Endodermal cell (in vitro differentiated cells): ENCODE measurements at regions not wholly inside any gene's neighbourhood (a gene's known extent, or its start where the extent isn't known, plus 50 kb on each side); places are given as distances from the start of the nearest gene placed in this dataset.

Source experiments
- DNase-seq: peaks from one replicate; pipeline ENCODE4 v3.0.0-alpha.2; 2017
- H3K27ac ChIP-seq: 2 replicates; pipeline ENCODE4 v1.5.1; 2013; ENCODE audit warnings: mild to moderate bottlenecking, low read depth, low read length, moderate library complexity
- H3K27me3 ChIP-seq: 2 replicates; pipeline ENCODE4 v1.6.1; 2013; ENCODE audit warnings: mild to moderate bottlenecking, low read length, moderate library complexity; ENCODE audit not compliant: insufficient read depth, control insufficient read depth, poor library complexity, severe bottlenecking
- H3K36me3 ChIP-seq: 2 replicates; pipeline ENCODE4 v1.7.0; 2013; ENCODE audit warnings: mild to moderate bottlenecking, low read length, moderate library complexity; ENCODE audit not compliant: control insufficient read depth, insufficient read depth
- H3K4me1 ChIP-seq: one replicate; pipeline ENCODE4 v1.7.0; 2013; ENCODE audit warnings: low read length; ENCODE audit not compliant: control insufficient read depth, insufficient read depth
- H3K4me3 ChIP-seq: 2 replicates; pipeline ENCODE4 v1.5.1; 2013; ENCODE audit warnings: mild to moderate bottlenecking, low read length, moderate library complexity
- H3K9ac ChIP-seq: 2 replicates; pipeline ENCODE4 v1.6.1; 2013; ENCODE audit warnings: mild to moderate bottlenecking, low read length, moderate library complexity; ENCODE audit not compliant: poor library complexity, severe bottlenecking; ENCODE audit errors: extremely low read depth
- H3K9me3 ChIP-seq: 2 replicates; pipeline ENCODE4 v1.6.1; 2013; ENCODE audit warnings: mild to moderate bottlenecking, low read length, moderate library complexity; ENCODE audit not compliant: control insufficient read depth
- H3K27ac Mint-ChIP-seq: 2 replicates; pipeline ENCODE4 v1.8.0; 2020; ENCODE audit warnings: mixed read lengths
- H3K27me3 Mint-ChIP-seq: 2 replicates; pipeline ENCODE4 v1.8.0; 2021; ENCODE audit warnings: mild to moderate bottlenecking, mixed read lengths; ENCODE audit not compliant: insufficient read depth
- H3K36me3 Mint-ChIP-seq: 2 replicates; pipeline ENCODE4 v1.8.0; 2020; ENCODE audit warnings: low read depth, mixed read lengths
- H3K4me1 Mint-ChIP-seq: 2 replicates; pipeline ENCODE4 v1.8.0; 2020; ENCODE audit warnings: mixed read lengths
- H3K4me3 Mint-ChIP-seq: 2 replicates; pipeline ENCODE4 v1.8.0; 2020; ENCODE audit warnings: mild to moderate bottlenecking, moderate library complexity, mixed read lengths
- H3K9me3 Mint-ChIP-seq: 2 replicates; pipeline ENCODE4 v1.8.0; 2020; ENCODE audit warnings: mild to moderate bottlenecking, mixed read lengths
- WGBS, 2 experiments: methylation state at CpG; one replicate each; pipeline versions ENCODE4 v1.1.5 to v1.1.7; 2013; ENCODE audit warnings: missing lambda C conversion rate in 2 of 2, mixed read lengths in 1 of 2; ENCODE audit not compliant: insufficient coverage in 1 of 2, insufficient read length in 1 of 2; 5-methylcytosine and 5-hydroxymethylcytosine counted together
- TF ChIP-seq, protein P1 (sequence below): fragments of 200-600 bp; sonication (generic); conservative IDR thresholded peaks from 2 replicates; pipeline ENCODE4 v1.5.0; 2021; ENCODE audit warnings: antibody characterized with exemption, mild to moderate bottlenecking

DNA sequence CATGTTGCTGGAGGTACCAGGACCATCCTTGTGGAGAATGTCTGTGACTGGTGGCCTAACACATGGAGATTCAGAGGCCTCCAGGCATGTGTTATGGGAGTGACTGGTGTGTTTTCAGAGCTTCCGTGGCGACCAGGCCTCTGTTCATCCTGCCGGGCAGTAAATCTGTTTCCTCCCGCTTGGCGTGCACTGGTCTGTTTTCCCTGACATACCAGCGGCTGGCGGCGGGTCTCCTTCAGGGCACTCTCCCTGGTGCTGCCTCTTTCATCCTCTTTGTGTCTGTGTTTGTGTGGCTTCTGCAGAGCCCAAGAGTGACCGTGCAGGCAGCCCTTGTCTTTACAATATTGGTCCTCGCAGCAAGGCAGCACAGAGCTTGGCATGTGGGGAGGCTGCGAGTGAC lies 385.1 kb upstream of the MKI67 start:
- 89 to 90% methylated on average over 5 to 11 of the region's 11 CpGs for WGBS, 2 experiments
- H3K27me3 Mint-ChIP-seq: no peaks in the 10 kb centered on the region
- no peaks in the 10 kb centered on the region for H3K36me3 Mint-ChIP-seq
- H3K4me1 Mint-ChIP-seq: peaks cover 10% of the 10 kb centered on the region
- H3K9me3 Mint-ChIP-seq: peaks cover 7% of the 10 kb centered on the region
- no peak overlapping the region for H3K27ac Mint-ChIP-seq
- H3K4me3 ChIP-seq: no peak overlapping the region
- H3K36me3 ChIP-seq: no peaks in the 10 kb centered on the region
- no peak overlapping the region for H3K4me3 Mint-ChIP-seq
- no peak overlapping the region for H3K27ac ChIP-seq
- no peaks in the 10 kb centered on the region for H3K9me3 ChIP-seq
- H3K9ac ChIP-seq: no peak overlapping the region
- TF ChIP-seq, protein P1, sequence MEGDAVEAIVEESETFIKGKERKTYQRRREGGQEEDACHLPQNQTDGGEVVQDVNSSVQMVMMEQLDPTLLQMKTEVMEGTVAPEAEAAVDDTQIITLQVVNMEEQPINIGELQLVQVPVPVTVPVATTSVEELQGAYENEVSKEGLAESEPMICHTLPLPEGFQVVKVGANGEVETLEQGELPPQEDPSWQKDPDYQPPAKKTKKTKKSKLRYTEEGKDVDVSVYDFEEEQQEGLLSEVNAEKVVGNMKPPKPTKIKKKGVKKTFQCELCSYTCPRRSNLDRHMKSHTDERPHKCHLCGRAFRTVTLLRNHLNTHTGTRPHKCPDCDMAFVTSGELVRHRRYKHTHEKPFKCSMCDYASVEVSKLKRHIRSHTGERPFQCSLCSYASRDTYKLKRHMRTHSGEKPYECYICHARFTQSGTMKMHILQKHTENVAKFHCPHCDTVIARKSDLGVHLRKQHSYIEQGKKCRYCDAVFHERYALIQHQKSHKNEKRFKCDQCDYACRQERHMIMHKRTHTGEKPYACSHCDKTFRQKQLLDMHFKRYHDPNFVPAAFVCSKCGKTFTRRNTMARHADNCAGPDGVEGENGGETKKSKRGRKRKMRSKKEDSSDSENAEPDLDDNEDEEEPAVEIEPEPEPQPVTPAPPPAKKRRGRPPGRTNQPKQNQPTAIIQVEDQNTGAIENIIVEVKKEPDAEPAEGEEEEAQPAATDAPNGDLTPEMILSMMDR: no peak
- H3K4me1 ChIP-seq: no peaks in the 10 kb centered on the region
- H3K27me3 ChIP-seq: no peaks in the 10 kb centered on the region
- DNase-seq: no peak

DNA sequence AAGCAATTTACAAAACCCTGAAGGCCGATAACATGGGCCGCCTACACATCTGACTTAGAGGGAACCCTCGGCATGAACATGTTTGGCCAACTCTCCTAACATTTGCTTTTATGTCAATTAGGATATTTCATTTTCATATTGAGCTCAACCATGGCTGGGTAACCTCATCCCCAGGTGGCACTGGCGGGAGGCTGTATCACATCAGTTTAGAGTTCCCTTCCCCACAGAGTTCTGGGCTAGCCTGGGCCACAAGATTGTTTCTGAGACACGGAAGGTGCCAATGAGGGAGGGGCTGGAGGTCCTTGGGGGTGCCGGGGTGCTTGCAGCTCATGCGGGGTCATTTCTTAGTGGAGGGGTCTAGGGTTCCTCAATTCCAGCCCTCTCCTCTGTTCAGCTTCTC lies 386.5 kb upstream of the MKI67 start:
- TF ChIP-seq, protein P1: no peak
- DNase-seq: no peak
- no peak overlapping the region for H3K4me3 Mint-ChIP-seq
- no peaks in the 10 kb centered on the region for H3K27me3 Mint-ChIP-seq
- Histone ChIP-seq H3K4me3 (no peak overlapping the region), H3K4me1 (no peaks in the 10 kb centered on the region), H3K9ac (no peak overlapping the region), H3K9me3 (no peaks in the 10 kb centered on the region), H3K27me3 (no peaks in the 10 kb centered on the region), H3K27ac (no peak overlapping the region), H3K36me3 (no peaks in the 10 kb centered on the region)
- H3K36me3 Mint-ChIP-seq: no peaks in the 10 kb centered on the region
- peaks cover 7% of the 10 kb centered on the region for H3K9me3 Mint-ChIP-seq
- H3K4me1 Mint-ChIP-seq: peaks cover 10% of the 10 kb centered on the region
- H3K27ac Mint-ChIP-seq: no peak overlapping the region
- WGBS, 2 experiments: 89 to 95% methylated on average over 5 to 7 of the region's 7 CpGs

DNA sequence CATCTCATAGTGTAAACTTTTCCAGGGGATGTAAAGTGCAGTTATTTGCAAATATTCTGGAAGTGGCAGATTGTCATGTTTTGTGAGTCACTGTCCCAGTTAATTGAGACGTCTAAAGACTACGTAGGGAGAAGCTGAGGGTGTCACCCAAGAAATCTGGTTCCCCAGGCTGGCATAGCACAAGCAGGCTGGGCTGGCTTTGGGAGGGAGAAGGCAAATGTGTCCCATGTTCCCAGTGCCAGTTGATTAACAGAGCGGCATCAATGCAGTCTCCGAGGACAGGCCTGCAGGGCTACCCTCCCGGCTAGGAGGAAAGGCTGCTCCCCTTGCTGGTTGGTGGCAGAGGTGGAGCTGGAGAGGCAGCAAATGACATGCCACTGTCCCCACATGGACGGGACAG lies 388.3 kb upstream of the MKI67 start:
- Histone ChIP-seq H3K27me3 (no peaks in the 10 kb centered on the region), H3K9ac (no peak overlapping the region), H3K36me3 (no peaks in the 10 kb centered on the region), H3K4me3 (no peak overlapping the region), H3K9me3 (no peaks in the 10 kb centered on the region), H3K4me1 (no peaks in the 10 kb centered on the region), H3K27ac (no peak overlapping the region)
- Mint-ChIP-seq H3K4me1 (peaks cover 10% of the 10 kb centered on the region), H3K36me3 (no peaks in the 10 kb centered on the region), H3K27me3 (no peaks in the 10 kb centered on the region), H3K4me3 (no peak overlapping the region), H3K27ac (no peak overlapping the region), H3K9me3 (no peaks in the 10 kb centered on the region)
- WGBS, 2 experiments: 85 to 90% methylated on average over 6 of the region's 6 CpGs
- TF ChIP-seq, protein P1: no peak
- no peak for DNase-seq
